Activated CD4-positive, CD25-positive, alpha-beta regulatory T cell treated with anti-CD3 and anti-CD28 coated beads, Interleukin-2, amount 50 U/mL, for 72 hours (primary cell): ENCODE measurements at regions not wholly inside any gene's neighbourhood (a gene's known extent, or its start where the extent isn't known, plus 50 kb on each side); places are given as distances from the start of the nearest gene placed in this dataset.
"Not testable (repeated sequence)": the region's sequence is repeated elsewhere in the genome, so short reads cannot be mapped to it uniquely, and the experiment has no call there.

ENCODE experiments used
- DNase-seq: peaks from one replicate; pipeline ENCODE4 v3.0.0; 2021

- no peak for DNase-seq
These were observed 332.8 kb upstream of the PTGER4 start for GRCh38 chr5:40346901-40347300.

- DNase-seq, result not testable (repeated sequence)
These were observed 341.3 kb upstream of the PTGER4 start for GRCh38 chr5:40338434-40338833.

DNA sequence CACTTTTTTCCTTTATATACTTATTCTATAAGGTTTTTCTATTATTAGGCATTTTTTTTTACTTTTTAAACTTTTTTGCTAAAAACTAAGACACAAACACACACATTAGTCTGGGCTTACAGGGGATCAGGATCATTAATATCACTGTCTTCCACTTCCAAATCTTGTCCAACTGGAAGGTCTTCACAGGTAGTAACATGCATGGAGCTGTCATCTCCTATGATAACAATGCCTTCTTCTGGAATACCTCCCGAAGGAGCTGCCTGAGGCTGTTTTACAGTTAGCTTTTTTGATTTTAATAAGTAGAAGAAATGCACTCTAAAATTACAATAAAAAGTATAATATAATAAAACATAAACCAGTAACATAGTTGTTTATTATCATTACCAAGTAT is 345.5 kb upstream of the PTGER4 start:
- DNase-seq, result no peak

DNA sequence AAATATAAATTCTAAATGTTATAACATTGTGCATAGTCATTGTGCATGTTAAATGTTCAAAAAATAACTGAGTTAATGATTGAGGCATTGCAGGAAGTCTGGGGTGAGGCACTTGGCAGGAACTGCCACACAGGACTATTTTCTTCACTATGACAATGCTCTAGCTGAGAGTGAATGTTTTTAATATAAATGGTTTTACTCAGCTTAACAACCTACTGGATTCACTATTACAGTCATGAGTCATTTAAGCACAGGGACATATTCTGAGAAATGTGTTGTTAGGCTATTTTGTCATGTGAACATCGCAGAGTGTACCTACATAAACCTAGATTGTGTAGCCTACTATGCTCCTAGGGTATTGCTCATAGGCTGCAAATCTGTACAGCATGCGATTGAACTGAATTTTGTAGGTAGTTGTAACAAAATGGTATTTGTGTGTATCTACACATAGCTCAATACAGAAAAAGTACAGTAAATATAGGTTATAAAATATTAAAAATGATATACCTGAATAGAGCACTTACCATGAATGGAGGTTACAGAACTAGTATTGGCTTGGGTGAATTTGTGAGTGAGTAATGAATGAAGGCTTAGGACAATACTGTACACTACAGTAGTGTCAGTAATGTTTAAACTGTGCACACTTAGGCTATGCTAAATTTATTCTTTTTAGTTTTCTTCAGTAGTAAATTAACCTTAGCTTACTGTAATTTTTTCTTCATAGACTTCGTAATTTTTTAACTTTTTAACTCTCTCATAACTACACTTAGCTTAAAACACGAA is 346.1 kb upstream of the PTGER4 start:
- DNase-seq, result no peak

- no peak for DNase-seq
These were observed 346.7 kb upstream of the PTGER4 start for GRCh38 chr5:40332970-40333369.

GRCh38 chr5:40331616-40332015 is 348.1 kb upstream of the PTGER4 start:
- DNase-seq, result no peak

DNA sequence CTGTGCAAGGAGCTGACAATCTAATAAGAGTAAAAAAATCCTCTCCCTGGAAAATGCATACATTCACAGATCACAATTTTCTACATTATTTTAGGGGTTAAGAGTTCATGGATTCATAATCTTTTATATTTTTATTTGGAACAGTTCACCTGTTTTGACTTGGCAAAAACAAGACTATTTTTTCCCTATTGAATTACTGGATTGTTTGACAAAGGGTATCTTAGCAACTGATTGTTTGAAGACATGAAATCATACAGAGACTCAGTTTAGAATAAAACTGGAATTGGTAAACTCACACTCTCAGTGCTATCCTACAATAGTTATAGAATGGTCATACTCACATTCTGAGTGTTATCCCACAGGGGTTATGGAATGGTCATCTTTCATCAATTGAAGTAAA is 358.2 kb upstream of the PTGER4 start:
- no peak for DNase-seq

DNA sequence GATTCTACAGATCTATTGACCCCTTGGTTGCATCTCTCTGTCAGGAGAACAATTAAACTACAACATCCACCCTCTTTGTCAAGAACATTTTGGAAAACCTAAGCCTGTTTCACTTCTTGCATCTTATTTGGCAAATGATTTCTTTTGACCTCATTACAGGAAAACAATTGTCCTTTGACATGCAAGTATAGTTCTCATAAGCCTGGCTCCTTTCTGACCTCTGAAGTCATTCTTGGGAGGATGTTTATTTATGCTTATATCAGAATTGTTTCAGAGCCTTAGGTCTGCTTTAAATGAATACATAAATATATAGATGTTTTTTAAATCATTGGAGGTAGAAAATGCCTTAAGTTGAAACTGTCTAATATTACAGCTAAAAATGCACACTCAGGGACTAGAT is 361.3 kb upstream of the PTGER4 start:
- DNase-seq, result no peak

- no peak for DNase-seq
These were observed 362.7 kb upstream of the PTGER4 start for GRCh38 chr5:40317023-40317422.

DNA sequence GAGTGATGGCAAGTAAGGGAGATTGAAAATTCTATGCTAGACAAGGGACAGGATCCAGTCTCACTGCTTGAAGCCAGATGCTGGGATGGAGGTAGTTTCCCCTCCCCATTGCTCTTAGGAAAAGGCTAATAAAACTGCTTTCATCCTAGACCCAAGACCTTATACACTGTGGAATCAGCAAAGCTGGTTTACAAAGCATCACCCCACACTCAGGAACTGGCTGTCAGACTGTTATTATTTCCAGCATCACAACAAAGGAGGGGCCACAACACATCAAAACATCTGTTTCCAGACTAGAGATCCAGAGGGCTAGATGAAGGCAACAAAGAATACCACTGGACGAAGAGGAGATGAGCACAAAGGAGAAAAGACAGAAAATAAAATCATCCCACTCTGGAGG is 364.6 kb upstream of the PTGER4 start:
- no peak for DNase-seq

DNA sequence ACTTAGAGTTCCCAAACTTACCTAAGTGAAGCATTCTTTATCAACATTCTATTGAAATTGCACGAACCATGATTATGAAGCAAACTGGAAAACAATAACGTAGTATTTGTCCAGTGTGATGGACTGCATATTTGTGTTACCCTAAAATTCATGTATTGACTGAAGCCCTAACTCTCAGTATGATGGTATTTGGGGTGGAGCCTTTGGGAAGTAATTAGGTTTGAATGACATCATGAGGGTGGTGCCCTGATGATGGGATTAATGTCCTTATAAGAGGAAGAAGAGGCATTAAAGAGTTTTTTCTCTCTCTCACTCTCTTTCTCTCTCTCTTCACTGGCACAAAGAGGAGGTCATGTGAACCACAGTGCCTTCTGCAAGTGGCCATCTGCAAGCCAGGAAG is 365.4 kb upstream of the PTGER4 start:
- DNase-seq, result no peak

GRCh38 chr5:40312205-40312604 is 367.5 kb upstream of the PTGER4 start:
- no peak for DNase-seq

DNA sequence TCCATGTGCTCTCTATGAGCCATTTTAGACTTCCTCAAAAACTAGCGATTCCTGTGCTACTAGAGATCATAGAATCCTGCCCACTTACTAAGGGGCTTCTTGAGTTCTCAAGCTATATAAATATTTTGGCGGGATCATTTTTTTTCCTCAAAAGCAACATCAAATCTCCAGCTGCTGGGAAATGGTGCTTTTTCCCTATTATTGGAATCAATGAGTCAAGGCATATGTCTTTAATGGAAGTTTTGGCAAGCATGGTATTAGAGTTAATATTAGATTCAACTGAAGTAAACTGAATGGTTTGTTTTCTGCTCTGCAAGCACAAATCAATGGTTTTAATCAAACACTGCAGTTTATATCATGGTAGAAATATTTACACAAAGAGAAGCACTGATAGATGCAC is 369.9 kb upstream of the PTGER4 start:
- no peak for DNase-seq

- DNase-seq, result no peak
These were observed 370.8 kb upstream of the PTGER4 start for GRCh38 chr5:40308867-40309266.

GRCh38 chr5:40307920-40308319 is 371.8 kb upstream of the PTGER4 start:
- no peak for DNase-seq

- DNase-seq, result no peak
These were observed 372.7 kb upstream of the PTGER4 start for GRCh38 chr5:40306869-40307487.

DNA sequence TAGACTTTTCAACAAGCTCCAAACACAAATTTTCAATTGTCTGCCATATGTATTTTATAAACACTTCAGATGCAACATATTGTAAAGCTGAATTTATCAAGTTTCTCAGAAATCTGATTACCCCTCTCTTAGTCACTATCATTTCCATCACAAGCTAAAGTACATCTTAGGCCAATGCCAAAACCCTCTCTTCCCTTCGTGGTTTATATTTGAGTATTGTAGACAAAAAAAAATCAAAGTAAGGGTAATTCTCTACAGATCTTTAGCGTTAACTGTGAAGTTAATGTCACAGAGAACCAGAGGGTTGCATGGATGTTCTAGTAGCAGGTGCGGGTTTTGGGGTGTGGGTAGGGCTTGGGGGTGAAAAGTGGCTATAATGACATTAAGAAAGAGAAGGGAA is 387.7 kb upstream of the PTGER4 start:
- no peak for DNase-seq

DNA sequence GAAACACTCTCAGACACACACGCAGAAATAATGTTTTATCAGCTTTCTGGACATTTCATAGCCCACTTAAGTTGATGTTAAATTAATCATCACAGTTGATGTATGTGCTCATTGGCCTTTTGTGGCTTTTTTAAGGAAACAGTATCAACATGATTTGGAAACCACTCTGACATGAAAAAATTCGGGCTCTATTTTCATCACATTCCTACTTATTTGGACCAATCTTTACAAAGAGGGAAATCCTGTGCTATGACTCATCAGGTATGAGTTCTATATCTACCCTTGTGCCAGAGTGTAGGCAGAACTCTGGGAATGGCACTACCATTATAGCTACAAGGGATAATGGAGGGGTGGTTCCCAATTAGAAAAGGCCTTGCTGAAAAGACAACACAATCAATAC is 388.4 kb upstream of the PTGER4 start:
- DNase-seq, result no peak

DNA sequence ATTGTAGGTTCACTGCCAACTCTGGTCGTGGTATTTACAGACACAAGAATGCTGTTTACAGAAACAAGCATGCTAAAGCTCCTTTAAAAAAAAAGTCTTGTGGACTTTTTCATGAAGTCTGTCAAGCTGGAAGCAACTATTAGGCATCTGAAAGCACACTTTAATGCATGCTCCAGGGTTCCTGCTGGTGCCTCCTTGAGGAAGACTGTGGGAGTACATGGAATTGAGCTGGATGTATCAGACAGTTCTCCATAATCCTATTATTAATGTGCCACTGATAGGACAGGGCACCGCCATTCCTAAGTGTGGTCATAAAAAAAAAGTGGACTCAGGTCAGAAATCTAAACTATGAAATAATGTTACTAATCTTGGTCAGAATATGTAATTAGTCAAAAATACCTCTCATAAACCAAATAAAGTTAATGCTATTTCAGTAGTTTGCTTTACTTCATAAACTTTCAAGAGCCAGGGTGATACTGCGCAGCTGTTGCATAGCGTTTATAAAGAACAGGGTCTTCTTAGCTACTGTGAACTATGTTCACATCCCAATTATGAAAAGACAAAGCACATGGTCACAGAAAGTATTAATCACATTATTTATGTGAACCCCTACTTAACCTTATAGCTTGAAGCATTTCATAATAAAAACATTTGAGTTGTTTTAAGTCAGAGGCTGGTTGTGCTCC is 390.8 kb upstream of the PTGER4 start:
- DNase-seq, result no peak

- no peak for DNase-seq
These were observed 394.9 kb upstream of the PTGER4 start for GRCh38 chr5:40284863-40285262.

DNA sequence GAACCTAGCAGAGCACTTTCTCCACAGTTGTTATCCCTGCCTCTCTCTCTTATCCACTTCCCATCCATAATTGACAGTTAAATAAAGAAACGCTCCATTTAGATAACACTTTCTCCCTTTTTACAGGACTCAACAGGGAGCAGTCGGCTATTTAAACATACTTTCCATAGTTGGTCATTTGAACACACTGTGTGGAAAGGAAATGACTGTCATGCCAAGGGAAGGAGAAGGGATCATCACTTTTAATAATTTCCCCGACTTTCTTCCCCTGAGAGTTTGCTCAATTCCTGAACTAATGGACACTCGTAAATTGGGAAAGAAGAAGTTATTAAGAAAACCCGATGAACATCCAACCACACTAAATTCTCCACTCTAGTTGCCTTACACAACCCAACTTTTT is 400.8 kb upstream of the PTGER4 start:
- no peak for DNase-seq

GRCh38 chr5:40277161-40277906 is 402.4 kb upstream of the PTGER4 start:
- DNase-seq, result no peak

DNA sequence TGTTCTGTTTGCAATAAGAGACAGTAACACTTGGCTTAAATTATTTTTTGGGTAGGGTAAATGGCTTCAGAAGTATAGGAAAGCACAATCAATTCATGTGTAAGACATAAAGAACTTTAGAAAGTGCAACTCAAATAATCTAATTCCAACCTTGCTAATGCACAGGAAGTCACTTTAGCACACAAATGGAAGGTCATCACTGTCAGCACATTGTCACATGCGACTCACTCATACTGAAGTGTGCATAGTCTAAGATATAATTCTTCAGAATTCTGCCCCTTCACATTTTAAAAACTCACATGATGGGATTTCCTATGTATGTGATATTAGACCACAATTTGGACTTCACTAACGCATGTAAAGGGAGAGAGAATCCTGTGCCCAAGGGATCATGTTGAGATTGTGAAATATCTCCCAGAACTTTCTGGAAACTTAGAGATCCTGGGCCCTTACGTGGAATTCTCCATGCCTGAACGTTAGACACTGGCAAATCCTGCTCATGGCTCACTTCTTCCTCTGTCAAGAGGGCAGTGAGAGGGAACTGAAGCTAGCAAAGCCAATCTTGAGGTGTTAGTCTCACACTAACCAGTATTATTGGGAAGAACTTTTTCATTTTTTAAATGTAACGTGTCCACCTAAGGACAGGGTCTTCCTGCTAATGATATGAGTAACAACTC is 403.2 kb upstream of the PTGER4 start:
- DNase-seq, result no peak
